ENCODE measurements at regions not wholly inside any gene's neighbourhood (a gene's known extent, or its start where the extent isn't known, plus 50 kb on each side); places are given as distances from the start of the nearest gene placed in this dataset.

DNA sequence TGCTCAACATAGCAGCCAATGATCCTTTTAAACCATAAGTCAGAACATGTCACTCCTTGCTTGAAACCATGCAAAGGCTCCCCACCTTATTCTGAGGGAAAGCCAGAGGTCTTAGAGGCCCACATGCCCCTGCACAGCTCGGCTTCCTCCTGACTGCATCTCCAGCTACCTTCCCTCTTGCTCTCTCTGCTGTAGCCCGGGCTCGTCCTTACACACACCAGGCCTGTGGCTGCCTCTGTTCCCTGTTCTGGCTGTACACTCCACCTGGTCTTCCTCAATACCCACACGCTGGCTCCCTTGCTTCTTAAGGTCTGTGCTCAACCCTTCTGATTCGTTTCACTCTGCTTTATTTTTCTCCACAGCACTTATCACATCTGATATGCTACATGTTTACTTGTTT is 116.2 kb downstream of the TNFAIP3 start:
- Histone ChIP-seq H3K9me3 (ENCODE audit: low read length) (no peaks in the 10 kb centered on the region), H3K9me2 (replicated peaks; ENCODE audit: low read length) (no peaks in the 10 kb centered on the region), H3K79me2 (ENCODE audit: low read length) (no peaks in the 10 kb centered on the region), H3K4me1 (ENCODE audit: insufficient read depth, low read length) (peaks cover 7% of the 10 kb centered on the region), H4K20me1 (ENCODE audit: low read length) (no peaks in the 10 kb centered on the region), H3K27ac (ENCODE audit: low read length) (no peak overlapping the region), H3K27me3 (ENCODE audit: low read length) (no peaks in the 10 kb centered on the region), H3K9ac (ENCODE audit: low read length) (no peak overlapping the region), H3K36me3 (ENCODE audit: low read depth, low read length) (no peaks in the 10 kb centered on the region), H3F3A (ENCODE audit: low read length, unreplicated experiment) (no peaks in the 10 kb centered on the region), H3K4me2 (ENCODE audit: low read length) (no peak overlapping the region), H3K4me3 (ENCODE audit: low read length) (no peak overlapping the region), H2AFZ (ENCODE audit: low read length) (no peak overlapping the region)
- DNase-seq (no peak), ATAC-seq (no peak)
- intact Hi-C loops (cut with micrococcal nuclease) = no loop called here
- POLR2A ChIA-PET (ENCODE audit: unreplicated experiment) = no interaction called here
- no TSS peak for BruUV-seq (replicated peaks)
- TF ChIP-seq EZH2phosphoT487 (IDR thresholded peaks at IDR 0.05; ENCODE audit: borderline replicate concordance, low read length) = no peak
- TF ChIP-seq, protein P1, sequence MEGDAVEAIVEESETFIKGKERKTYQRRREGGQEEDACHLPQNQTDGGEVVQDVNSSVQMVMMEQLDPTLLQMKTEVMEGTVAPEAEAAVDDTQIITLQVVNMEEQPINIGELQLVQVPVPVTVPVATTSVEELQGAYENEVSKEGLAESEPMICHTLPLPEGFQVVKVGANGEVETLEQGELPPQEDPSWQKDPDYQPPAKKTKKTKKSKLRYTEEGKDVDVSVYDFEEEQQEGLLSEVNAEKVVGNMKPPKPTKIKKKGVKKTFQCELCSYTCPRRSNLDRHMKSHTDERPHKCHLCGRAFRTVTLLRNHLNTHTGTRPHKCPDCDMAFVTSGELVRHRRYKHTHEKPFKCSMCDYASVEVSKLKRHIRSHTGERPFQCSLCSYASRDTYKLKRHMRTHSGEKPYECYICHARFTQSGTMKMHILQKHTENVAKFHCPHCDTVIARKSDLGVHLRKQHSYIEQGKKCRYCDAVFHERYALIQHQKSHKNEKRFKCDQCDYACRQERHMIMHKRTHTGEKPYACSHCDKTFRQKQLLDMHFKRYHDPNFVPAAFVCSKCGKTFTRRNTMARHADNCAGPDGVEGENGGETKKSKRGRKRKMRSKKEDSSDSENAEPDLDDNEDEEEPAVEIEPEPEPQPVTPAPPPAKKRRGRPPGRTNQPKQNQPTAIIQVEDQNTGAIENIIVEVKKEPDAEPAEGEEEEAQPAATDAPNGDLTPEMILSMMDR (conservative IDR thresholded peaks at IDR 0.05; ENCODE audit: low read depth, low read length) = no peak
- no peak for TF ChIP-seq EZH2 (IDR thresholded peaks at IDR 0.05; ENCODE audit: low read length, unreplicated experiment)
- CTCF ChIA-PET = no interaction called here

DNA sequence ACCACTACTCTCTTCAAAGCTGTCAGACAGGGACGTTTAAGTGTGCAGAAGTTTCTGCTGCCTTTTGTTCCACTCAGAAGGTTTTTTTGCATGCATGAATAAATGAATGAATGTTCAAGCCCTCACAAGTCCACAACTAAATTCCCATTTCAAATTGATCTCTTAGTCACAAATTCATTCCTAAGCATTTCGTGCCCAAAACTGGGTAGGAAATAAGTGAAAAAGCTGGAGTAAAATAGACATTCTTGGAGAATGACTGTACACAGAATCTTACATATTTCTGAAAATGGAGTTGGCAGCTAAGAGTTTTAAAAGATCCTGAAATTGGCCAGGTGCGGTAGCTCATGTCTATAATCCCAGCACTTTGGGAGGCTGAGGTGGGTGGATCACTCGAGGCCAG is 117.6 kb downstream of the PERP start:
- Histone ChIP-seq H3K79me2 (ENCODE audit: low read length) (no peaks in the 10 kb centered on the region), H3K27me3 (ENCODE audit: low read length) (no peaks in the 10 kb centered on the region), H3F3A (ENCODE audit: low read length, unreplicated experiment) (no peaks in the 10 kb centered on the region), H3K9me3 (ENCODE audit: low read length) (no peaks in the 10 kb centered on the region), H3K4me2 (ENCODE audit: low read length) (no peak overlapping the region), H3K4me3 (ENCODE audit: low read length) (no peak overlapping the region), H3K9me2 (replicated peaks; ENCODE audit: low read length) (no peaks in the 10 kb centered on the region), H3K9ac (ENCODE audit: low read length) (no peak overlapping the region), H4K20me1 (ENCODE audit: low read length) (no peaks in the 10 kb centered on the region), H3K4me1 (ENCODE audit: insufficient read depth, low read length) (no peaks in the 10 kb centered on the region), H3K27ac (ENCODE audit: low read length) (no peak overlapping the region), H2AFZ (ENCODE audit: low read length) (no peak overlapping the region), H3K36me3 (ENCODE audit: low read depth, low read length) (no peaks in the 10 kb centered on the region)
- ChIA-PET POLR2A (ENCODE audit: unreplicated experiment) (no interaction called here), CTCF (no interaction called here)
- BruUV-seq (replicated peaks) = no TSS peak
- DNase-seq (no peak), ATAC-seq (no peak)
- TF ChIP-seq EZH2phosphoT487 (IDR thresholded peaks at IDR 0.05; ENCODE audit: borderline replicate concordance, low read length) (no peak), EZH2 (IDR thresholded peaks at IDR 0.05; ENCODE audit: low read length, unreplicated experiment) (no peak)
- TF ChIP-seq, protein P1 (conservative IDR thresholded peaks at IDR 0.05; ENCODE audit: low read depth, low read length) = no peak
- intact Hi-C loops (cut with micrococcal nuclease) = no loop called here

DNA sequence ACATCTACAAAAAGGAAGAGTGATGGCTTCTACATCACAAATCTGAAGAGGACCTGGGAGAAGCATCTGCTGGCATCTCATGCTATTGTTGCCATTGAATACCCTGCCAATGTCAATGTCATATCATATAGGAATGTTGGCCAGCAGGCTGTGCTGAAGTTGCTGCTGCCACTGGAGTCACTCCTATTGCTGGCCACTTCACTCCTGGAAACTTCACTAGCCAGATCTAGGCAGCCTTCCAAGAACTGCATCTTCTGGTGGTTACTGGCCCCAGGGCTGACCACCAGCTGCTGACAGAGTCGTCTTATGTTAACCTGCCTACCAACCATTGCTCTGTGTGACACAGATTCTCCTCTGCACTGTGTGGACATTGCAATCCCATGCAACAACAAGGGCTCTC is 111.8 kb downstream of the PERP start:
- Histone ChIP-seq H3K4me1 (ENCODE audit: insufficient read depth, low read length) (no peaks in the 10 kb centered on the region), H3K9ac (ENCODE audit: low read length) (no peak overlapping the region), H3K27ac (ENCODE audit: low read length) (no peak overlapping the region), H2AFZ (ENCODE audit: low read length) (no peak overlapping the region), H3K4me2 (ENCODE audit: low read length) (no peak overlapping the region), H3K9me3 (ENCODE audit: low read length) (no peaks in the 10 kb centered on the region), H3K36me3 (ENCODE audit: low read depth, low read length) (no peaks in the 10 kb centered on the region), H3F3A (ENCODE audit: low read length, unreplicated experiment) (no peaks in the 10 kb centered on the region), H4K20me1 (ENCODE audit: low read length) (no peaks in the 10 kb centered on the region), H3K9me2 (replicated peaks; ENCODE audit: low read length) (no peaks in the 10 kb centered on the region), H3K79me2 (ENCODE audit: low read length) (no peaks in the 10 kb centered on the region), H3K27me3 (ENCODE audit: low read length) (no peaks in the 10 kb centered on the region), H3K4me3 (ENCODE audit: low read length) (no peak overlapping the region)
- ChIA-PET POLR2A (ENCODE audit: unreplicated experiment) (no interaction called here), CTCF (no interaction called here)
- intact Hi-C loops (cut with micrococcal nuclease) = no loop called here
- TF ChIP-seq EZH2phosphoT487 (IDR thresholded peaks at IDR 0.05; ENCODE audit: borderline replicate concordance, low read length) (no peak), EZH2 (IDR thresholded peaks at IDR 0.05; ENCODE audit: low read length, unreplicated experiment) (no peak)
- TF ChIP-seq, protein P1 (conservative IDR thresholded peaks at IDR 0.05; ENCODE audit: low read depth, low read length) = no peak
- DNase-seq = peak; percentile 38
- ATAC-seq = no peak
- no TSS peak for BruUV-seq (replicated peaks)
